GM21367 (cell line): ENCODE measurements at regions not wholly inside any gene's neighbourhood (a gene's known extent, or its start where the extent isn't known, plus 50 kb on each side); places are given as distances from the start of the nearest gene placed in this dataset.

Source experiments
- ATAC-seq: cut with Tn5 transposase; IDR thresholded peaks from one replicate; pipeline ENCODE4 v1.9.1; 2021; ENCODE audit not compliant: unreplicated experiment

DNA sequence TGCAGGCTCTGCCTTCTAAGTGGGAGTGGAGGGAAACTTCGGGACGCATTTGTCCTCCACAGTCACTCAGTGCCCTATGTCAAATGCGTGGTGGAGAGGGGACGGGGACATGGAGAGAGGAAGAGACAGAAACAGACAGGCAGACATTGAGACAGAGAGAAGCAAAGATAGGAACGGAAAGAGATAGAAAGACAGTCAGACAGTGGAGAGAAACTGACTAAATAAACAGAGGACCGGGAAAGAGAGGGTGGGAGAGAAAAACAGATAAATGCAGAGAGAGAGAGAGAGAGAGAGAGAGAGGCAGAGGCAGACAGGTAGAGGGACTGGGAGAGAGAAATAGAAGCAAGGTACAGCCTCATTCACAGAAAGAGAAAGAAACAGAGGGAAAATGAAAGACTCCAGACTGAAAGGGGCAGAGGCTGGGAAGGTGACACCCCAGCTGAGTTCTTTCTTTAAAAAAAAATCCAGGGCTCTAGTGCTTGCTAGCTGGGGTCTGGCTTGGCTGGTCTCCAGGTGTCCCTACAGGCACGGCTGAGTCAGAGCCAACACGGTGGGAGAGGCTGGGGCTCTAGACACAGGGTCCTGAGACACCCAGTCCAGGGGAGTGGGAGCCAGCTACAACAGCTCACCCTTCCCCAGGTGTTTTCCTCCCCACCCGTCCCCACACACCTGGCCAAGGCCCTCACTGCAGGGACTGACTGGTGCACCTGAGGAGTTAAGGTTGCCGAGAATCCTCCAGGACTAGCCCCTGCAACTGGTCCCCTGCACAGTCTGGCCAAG, 506.1 kb upstream of the PROK2 start:
- ATAC-seq: no peak

DNA sequence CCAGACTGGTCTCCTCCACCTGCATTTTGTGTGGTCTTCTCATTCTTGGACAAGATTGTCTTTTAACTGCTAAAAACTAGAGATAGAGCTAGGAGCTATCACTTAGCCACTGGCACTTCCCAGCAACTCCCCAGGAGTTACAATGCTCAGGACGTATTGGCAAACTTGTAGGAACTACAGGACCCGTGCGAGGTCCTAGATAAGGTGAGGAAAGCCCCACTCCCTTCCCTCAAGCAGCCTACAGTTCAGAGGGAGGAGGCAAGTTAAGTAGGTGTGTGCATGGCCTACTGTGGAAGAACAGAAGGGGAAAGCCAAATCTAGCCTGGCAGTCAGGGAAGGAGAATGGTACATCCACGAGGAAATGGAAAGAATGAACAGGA, 504.7 kb upstream of the PROK2 start:
- no peak for ATAC-seq

- ATAC-seq: no peak
Observed at GRCh38 chr3:72288955-72289691, 504.2 kb upstream of the PROK2 start.

GRCh38 chr3:72287956-72288355, 503.0 kb upstream of the PROK2 start:
- no peak for ATAC-seq

DNA sequence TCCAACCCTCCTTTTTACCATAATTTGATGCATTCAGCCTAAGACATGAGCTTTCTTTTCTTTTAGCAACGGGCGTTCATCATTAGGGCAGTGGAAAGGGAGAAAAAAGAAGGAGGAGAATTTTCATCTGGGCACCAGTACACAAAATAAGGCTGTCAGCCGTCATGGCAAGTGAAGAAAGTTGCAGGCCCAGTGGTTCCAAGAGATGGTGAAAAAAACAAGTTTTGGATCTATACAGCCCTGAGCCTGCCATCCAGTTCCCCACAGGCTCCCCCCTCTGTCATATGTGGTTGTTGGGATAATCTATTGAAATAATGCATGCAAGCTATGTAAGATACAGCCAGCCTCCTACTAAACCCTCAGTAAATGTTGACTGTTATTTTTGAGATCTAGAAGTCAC, 500.6 kb upstream of the PROK2 start:
- ATAC-seq: no peak

DNA sequence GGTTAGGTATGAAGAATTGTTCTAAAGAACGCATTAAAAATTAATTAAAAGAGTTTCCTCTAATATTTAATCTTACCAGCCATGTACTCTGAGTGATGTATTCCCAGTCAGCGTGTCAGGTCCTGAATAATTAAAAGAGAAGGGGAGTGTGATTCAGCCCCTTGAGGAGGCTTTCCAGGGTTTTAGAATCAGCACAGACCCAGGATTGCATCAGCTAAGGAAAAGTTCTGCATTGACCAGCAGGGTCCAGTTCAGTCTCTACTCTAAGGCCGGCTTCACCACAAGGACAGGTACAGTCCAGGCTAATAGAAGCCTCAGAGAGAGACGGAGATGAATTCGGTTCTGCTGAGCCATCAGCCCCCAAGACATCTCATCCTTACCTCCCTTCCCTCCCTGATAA, 499.5 kb upstream of the PROK2 start:
- ATAC-seq: no peak

GRCh38 chr3:72282918-72283317, 498.0 kb upstream of the PROK2 start:
- ATAC-seq: no peak

DNA sequence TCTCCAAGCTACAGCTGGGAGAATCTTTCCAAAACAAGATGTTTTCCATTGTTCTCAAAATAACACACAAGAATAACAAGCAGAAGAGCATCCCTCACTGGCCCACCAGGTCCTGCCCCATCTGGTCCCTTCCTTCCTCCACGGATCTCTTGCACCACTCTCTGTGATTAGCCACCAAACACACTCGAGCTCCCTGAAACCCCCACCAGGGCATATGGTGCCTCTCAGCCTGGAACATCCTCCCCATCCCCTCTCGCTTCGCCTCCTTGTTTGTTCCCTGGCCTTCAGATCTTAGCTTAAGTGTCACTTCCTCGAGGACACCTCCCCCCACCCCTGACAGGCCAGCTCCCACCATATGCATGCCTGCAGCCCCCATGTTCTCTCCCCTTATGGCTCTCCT, 496.6 kb upstream of the PROK2 start:
- no peak for ATAC-seq

DNA sequence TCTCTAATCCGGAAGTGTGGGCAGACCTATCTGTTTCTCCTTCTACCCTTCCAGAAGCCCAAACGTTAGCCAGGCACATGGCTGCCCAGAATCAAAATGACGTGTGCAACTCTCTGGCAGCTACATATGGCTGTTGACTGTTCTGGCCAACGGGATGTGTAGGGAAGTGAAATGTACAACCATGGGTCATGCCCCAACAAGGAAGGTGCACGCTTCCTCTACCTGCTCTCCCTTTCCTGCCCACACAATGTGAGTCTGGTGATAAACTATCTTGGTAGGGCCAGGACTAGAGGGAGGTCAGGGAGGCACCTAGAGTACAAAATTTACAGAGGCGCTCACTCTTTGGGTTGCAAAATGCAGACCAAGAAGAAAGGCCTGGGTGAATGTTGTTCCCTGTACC, 495.9 kb upstream of the PROK2 start:
- ATAC-seq: no peak

GRCh38 chr3:72279631-72280041, 494.7 kb upstream of the PROK2 start:
- no peak for ATAC-seq

- no peak for ATAC-seq
Observed at GRCh38 chr3:72279068-72279604, 494.2 kb upstream of the PROK2 start.

GRCh38 chr3:72278349-72279067, 493.6 kb upstream of the PROK2 start:
- no peak for ATAC-seq

DNA sequence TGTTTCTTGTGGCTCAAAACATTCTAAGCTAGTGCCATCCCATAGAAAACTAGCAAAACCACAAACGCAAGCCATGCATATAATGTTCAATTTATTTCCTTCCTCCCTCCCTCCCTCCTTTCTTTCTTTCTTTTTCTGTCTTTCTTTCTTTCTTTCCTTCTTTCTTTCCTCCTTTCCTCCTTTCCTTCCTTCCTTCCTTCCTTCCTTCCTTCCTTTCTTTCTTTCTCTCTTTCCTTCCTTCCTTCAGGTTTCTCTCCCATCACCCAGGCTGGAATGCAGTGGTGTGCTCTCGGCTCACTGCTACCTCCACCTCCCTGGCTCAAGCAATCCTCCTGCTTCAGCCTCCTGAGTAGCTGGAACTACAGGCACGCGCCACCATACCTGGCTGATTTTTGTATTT, 492.8 kb upstream of the PROK2 start:
- ATAC-seq: no peak

- ATAC-seq: no peak
Observed at GRCh38 chr3:72276806-72277205, 491.9 kb upstream of the PROK2 start.

GRCh38 chr3:72275331-72275751, 490.4 kb upstream of the PROK2 start:
- ATAC-seq: no peak

DNA sequence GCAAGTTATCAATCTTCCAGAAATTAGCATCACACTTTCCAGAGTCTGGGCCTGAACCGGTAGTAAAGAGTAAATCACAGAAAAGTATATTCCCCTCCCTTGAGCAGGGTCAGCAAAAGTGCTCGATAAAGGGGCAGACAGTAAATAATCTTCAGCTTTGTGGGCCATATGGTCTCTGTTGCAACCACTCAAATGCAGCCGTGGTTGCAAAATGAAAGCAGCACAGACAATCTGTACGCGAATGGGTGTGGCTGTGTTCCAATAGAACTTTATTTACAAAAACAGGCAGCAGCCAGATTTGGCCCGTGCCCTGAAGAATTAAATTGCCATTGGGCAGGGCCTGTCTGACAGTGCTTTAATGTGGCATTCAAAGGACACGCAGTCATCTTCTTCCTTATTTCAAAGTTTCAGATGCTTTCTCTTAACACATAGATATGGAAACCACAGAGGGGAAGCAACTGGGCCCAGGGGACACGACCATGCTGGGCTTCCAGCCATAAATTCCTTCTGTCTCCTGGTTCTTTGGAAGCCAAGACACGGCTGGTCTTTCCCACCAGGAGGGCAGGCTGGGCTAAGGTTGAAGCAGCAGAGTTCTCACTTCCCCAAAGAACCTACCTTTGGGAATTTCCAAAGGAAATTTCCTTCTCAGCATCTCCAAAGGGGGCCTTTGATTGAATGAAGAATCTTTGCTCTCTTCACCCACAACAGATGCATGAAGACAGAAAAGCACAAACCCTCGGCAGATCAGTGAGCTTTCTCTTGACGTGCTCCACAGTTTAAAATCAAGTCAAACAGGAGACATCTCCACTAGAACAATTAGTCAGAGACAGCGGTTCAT, 489.8 kb upstream of the PROK2 start:
- no peak for ATAC-seq

DNA sequence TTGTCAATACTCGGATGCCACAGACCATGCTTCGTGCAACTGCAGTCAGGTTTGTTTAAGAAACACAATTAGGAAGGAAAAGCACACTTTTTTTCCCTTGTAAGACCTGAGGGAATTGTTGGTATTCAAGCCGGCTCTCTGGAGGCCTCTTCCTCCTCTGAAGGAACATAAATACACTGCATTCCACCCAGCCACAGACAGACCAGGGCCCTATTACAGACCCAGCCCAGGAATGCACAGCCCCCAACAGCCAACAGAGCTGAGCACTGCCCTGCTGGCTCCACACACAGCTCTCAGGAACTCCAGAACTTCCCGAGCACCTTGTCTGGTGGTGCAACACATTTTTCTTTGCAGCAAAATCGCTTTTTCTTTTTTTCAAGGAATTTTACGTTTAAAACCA, 488.7 kb upstream of the PROK2 start:
- ATAC-seq: no peak

DNA sequence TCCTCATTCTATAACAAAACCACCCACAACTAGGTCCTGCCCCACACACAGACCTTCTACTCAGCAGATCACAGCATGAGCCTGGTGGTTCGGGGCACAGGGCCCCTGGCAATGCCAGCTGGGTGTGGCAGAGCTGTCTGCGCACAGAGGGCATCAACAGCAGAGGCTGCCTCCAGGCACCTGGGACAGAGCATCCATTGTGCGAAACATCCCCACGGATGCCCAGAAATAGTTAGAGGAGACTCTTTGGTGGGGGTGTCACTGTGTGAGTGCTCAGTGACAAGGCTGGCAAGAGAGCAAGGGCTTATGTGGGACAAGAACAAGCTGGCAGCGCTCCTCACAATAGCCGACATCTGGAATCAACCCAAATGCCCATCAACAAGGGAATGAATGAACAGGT, 487.4 kb upstream of the PROK2 start:
- no peak for ATAC-seq

DNA sequence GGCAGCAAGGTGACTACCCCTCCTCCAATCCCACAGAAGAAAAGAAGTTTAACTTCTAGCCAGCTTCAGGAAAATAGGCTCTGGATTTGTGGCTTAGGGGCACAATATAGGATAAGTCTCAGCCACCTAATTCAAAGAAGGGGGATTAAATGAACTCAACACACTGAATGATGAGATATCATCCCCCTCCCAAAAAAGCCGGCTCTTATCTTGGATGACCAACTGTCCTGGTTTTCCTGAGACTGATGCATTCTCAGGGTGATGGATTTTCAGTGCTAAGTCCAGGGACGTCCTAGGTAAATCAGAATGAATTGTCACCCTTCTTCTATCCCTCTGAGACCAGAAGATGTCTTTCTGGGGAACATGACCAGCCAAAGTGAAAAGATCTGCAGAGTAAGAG, 487.0 kb upstream of the PROK2 start:
- no peak for ATAC-seq

DNA sequence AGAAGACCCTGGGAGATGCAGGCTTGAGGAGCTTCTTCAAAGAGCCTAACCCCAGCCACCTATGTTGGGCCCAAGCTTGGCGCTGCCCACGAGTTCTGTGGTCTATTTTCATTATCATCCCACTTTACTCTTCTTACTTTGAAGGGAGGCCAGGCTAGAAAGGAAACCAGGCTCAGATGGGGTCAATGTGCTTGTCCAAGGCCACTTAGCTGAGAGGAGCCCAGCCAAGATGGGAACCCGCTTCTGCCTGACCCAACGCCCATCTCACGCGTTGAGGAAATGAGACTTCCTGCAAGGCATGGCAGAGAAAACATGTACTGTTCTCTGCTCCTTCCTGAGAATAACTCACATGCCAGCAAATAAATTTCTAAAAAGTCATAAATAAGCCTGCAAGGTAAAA, 486.3 kb upstream of the PROK2 start:
- no peak for ATAC-seq

DNA sequence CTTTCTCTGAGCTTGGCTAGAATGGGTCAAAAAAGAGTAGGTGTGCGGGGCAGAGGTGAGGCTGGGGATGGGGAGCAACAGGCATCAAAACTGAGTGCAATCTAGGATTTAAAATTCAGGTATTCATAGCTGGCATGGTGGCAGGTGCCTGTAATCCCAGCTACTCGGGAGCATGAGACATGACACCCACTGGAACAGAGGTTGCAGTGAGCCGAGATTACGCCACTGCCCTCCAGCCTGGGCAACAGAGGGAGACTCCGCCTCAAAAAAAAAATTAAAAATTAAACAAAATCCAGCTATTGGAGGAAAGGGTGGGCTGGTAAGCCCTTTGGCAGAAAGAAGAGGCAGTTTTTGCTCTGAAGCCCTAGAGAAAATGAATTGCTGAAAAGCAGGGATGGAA, 485.8 kb upstream of the PROK2 start:
- ATAC-seq: no peak
